Astrocyte (in vitro differentiated cells and primary cell): ENCODE measurements at regions not wholly inside any gene's neighbourhood (a gene's known extent, or its start where the extent isn't known, plus 50 kb on each side); places are given as distances from the start of the nearest gene placed in this dataset.

Experiments
- CTCF ChIP-seq: IDR thresholded peaks from 2 replicates; pipeline ENCODE4 v1.5.1; 2011; ENCODE audit warnings: low read depth, mild to moderate bottlenecking, inconsistent platforms, low read length, moderate library complexity; ENCODE audit not compliant: insufficient read depth
- EZH2 ChIP-seq: IDR thresholded peaks from 2 replicates; pipeline ENCODE4 v1.6.1; 2012; ENCODE audit warnings: mild to moderate bottlenecking, low read length, inconsistent platforms; ENCODE audit not compliant: insufficient read depth

GRCh38 chr14:51165415-51165814 is 70.5 kb upstream of the TRIM9 start:
- TF ChIP-seq CTCF (no peak), EZH2 (no peak)
